K562 (cell line): ENCODE measurements at regions not wholly inside any gene's neighbourhood (a gene's known extent, or its start where the extent isn't known, plus 50 kb on each side); places are given as distances from the start of the nearest gene placed in this dataset.

Source experiments
- ATAC-seq: fragments of 200-7000 bp; cut with Tn5 transposase; 3 replicates; pipeline ENCODE4 v1.9.1; 2020; ENCODE audit warnings: moderate library complexity
- BruUV-seq: library from RNA; stranded (reverse); fragments of 400-500 nt; replicated peaks from 2 replicates; lab custom pipeline; 2021; lab: Mats Ljungman, UMichigan
- CTCF ChIA-PET: fragments of 300-600 bp; formaldehyde crosslinking; extraction: SDS; loops from one replicate; lab custom pipeline; 2021; ENCODE audit warnings: low intra/inter-chr PET ratio; lab: Yijun Ruan, JAX
- POLR2A ChIA-PET: fragments of 300-600, 350-650 bp; sonication (Branson Sonifier 250); formaldehyde crosslinking; extraction: SDS; loops from one replicate; lab custom pipeline; 2021; ENCODE audit warnings: antibody characterized with exemption, inconsistent platforms; lab: Yijun Ruan, JAX
- DNase-seq, 4 experiments: peaks; one replicate each; pipeline versions ENCODE4 v3.0.0 to v3.0.0-alpha.2; 2011 to 2018; ENCODE audit warnings: low spot score in 3 of 4, mixed read lengths in 3 of 4; ENCODE audit errors: extremely low read depth in 1 of 4
- FAIRE-seq: peaks from 2 replicates; lab custom pipeline; 2011; peaks lifted over from hg19 to GRCh38; lab: Jason Lieb, UNC
- H2AFZ ChIP-seq: 2 replicates; pipeline ENCODE4 v1.6.0; 2011; ENCODE audit warnings: low read depth, low read length, control low read depth, inconsistent platforms
- H3K27ac ChIP-seq: fragments of 200-600 bp; 3 replicates; pipeline ENCODE4 v1.8.0; 2011; ENCODE audit warnings: low read depth, mild to moderate bottlenecking, control low read depth, inconsistent platforms, low read length, moderate library complexity, mixed read lengths; ENCODE audit errors: extremely low read depth
- H3K27me3 ChIP-seq, 2 experiments: fragments of 300-600 bp in 1 of 2; 2 replicates in 1 of 2; 3 replicates in 1 of 2; pipeline versions ENCODE4 v1.6.0 to v1.8.0; 2011; ENCODE audit warnings: inconsistent platforms in 2 of 2, low read length in 2 of 2, mild to moderate bottlenecking in 1 of 2, mixed read lengths in 1 of 2, moderate library complexity in 1 of 2; ENCODE audit not compliant: control insufficient read depth in 2 of 2, insufficient read depth in 2 of 2
- H3K36me3 ChIP-seq: fragments of 300-600 bp; 3 replicates; pipeline ENCODE4 v1.8.0; 2011; ENCODE audit warnings: mild to moderate bottlenecking, low read length, inconsistent platforms; ENCODE audit not compliant: control insufficient read depth, insufficient read depth
- H3K4me1 ChIP-seq, 2 experiments: fragments of 200-600 bp in 1 of 2; replicated peaks in 1 of 2; 2 replicates in 1 of 2; 3 replicates in 1 of 2; pipeline versions ENCODE4 v1.5.1 to v1.8.0; 2011; ENCODE audit warnings: inconsistent platforms in 2 of 2, low read length in 2 of 2, mild to moderate bottlenecking in 1 of 2, mixed read lengths in 1 of 2, moderate library complexity in 1 of 2; ENCODE audit not compliant: control insufficient read depth in 2 of 2, insufficient read depth in 2 of 2
- H3K4me2 ChIP-seq: 2 replicates; pipeline ENCODE4 v1.6.1; 2011; ENCODE audit warnings: low read length, control low read depth, inconsistent platforms, mixed read lengths; ENCODE audit not compliant: insufficient read depth
- H3K4me3 ChIP-seq: fragments of 200-600 bp; sonication (generic), shearing (Covaris generic); 2 replicates; pipeline ENCODE4 v1.5.1; 2016; ENCODE audit warnings: control low read depth, inconsistent platforms
- H3K79me2 ChIP-seq: fragments of 200-600 bp; 3 replicates; pipeline ENCODE4 v1.8.0; 2011; ENCODE audit warnings: low read length, inconsistent platforms; ENCODE audit not compliant: control insufficient read depth, insufficient read depth
- H3K9ac ChIP-seq, 2 experiments: 2 replicates each; pipeline versions ENCODE4 v1.6.0 to v1.6.1; 2011; ENCODE audit warnings: low read depth in 2 of 2, low read length in 2 of 2, control low read depth in 1 of 2, inconsistent platforms in 1 of 2, mild to moderate bottlenecking in 1 of 2, mixed read lengths in 1 of 2; ENCODE audit not compliant: insufficient read depth in 1 of 2
- H3K9me1 ChIP-seq: one replicate; pipeline ENCODE4 v1.6.0; 2011; ENCODE audit warnings: inconsistent platforms, mild to moderate bottlenecking, low read length, moderate library complexity; ENCODE audit not compliant: control insufficient read depth, insufficient read depth
- H3K9me3 ChIP-seq: replicated peaks from 2 replicates; pipeline ENCODE4 v1.5.1; 2011; ENCODE audit warnings: low read depth, low read length, inconsistent platforms; ENCODE audit not compliant: control insufficient read depth, insufficient read depth
- H4K20me1 ChIP-seq: replicated peaks from 2 replicates; pipeline ENCODE4 v1.6.1; 2011; ENCODE audit warnings: low read length, inconsistent platforms, mixed read lengths; ENCODE audit not compliant: control insufficient read depth, insufficient read depth
- E2F1 ChIP-seq: sonication (generic); formaldehyde crosslinking; IDR thresholded peaks from 2 replicates; pipeline ENCODE4 v1.8.1; 2023; ENCODE audit warnings: mild to moderate bottlenecking, missing genetic modification reagents, moderate library complexity
- GABPB1 ChIP-seq: sonication (generic); formaldehyde crosslinking; IDR thresholded peaks from 2 replicates; pipeline ENCODE4 v1.8.0; 2022; ENCODE audit warnings: mild to moderate bottlenecking, missing genetic modification reagents
- GTF2A2 ChIP-seq: IDR thresholded peaks from 2 replicates; pipeline ENCODE4 v1.6.1; 2016; ENCODE audit warnings: mild to moderate bottlenecking, missing genetic modification characterization, missing compliant biosample characterization
- KLF10 ChIP-seq: fragments of 250-450 bp; sonication (Bioruptor Pico); IDR thresholded peaks from 2 replicates; pipeline ENCODE4 v1.6.1; 2021; ENCODE audit warnings: matching md5 sums
- MCM3 ChIP-seq: fragments of 450-650 bp; IDR thresholded peaks from 2 replicates; pipeline ENCODE4 v1.6.1; 2016
- SAFB2 ChIP-seq: fragments of 200-400 bp; formaldehyde crosslinking; IDR thresholded peaks from 2 replicates; pipeline ENCODE4 v1.6.1; 2018; ENCODE audit warnings: borderline replicate concordance, low read length, low read depth, moderate library complexity; ENCODE audit not compliant: severe bottlenecking
- TAL1 ChIP-seq: fragments of 450-650 bp; IDR thresholded peaks from 2 replicates; pipeline ENCODE4 v1.6.1; 2016; ENCODE audit warnings: mild to moderate bottlenecking
- THRAP3 ChIP-seq: fragments of 450-650 bp; IDR thresholded peaks from 2 replicates; pipeline ENCODE4 v1.6.1; 2016; ENCODE audit warnings: mild to moderate bottlenecking, inconsistent platforms, borderline replicate concordance
- YBX1 ChIP-seq: fragments of 450-650 bp; IDR thresholded peaks from 2 replicates; pipeline ENCODE4 v1.7.1; 2016; ENCODE audit warnings: mild to moderate bottlenecking
- WGBS: fragments of 100-300 bp; shearing (Covaris generic); methylation state at CpG from one replicate; pipeline ENCODE4 v1.1.6; 2016; ENCODE audit warnings: low coverage, mixed read lengths; ENCODE audit not compliant: insufficient coverage; ENCODE audit errors: missing lambda C conversion rate; 5-methylcytosine and 5-hydroxymethylcytosine counted together
- in situ Hi-C: fragments of 300-500 bp; cut with MboI; formaldehyde crosslinking; loops from 4 replicates; pipeline ENCODE4 v1.15.0; 2018; ENCODE audit warnings: inconsistent platforms, mixed read lengths
- intact Hi-C: fragments of 100-400 bp; cut with micrococcal nuclease; formaldehyde crosslinking; loops from 2 replicates; pipeline ENCODE4 v1.14.2; 2022
- TF ChIP-seq, protein P1 (sequence below), 2 experiments: fragments of 450-650 bp; IDR thresholded peaks; 2 replicates each; pipeline ENCODE4 v1.6.1; 2016; ENCODE audit warnings: mild to moderate bottlenecking in 2 of 2, borderline replicate concordance in 1 of 2, low read depth in 1 of 2, moderate library complexity in 1 of 2
- TF ChIP-seq, protein P2 (sequence below): sonication (generic); formaldehyde crosslinking; IDR thresholded peaks from 2 replicates; pipeline ENCODE4 v1.9.0; 2022; ENCODE audit warnings: mild to moderate bottlenecking, missing genetic modification reagents

- no peaks in the 10 kb centered on the region for H3K79me2 ChIP-seq
- in situ Hi-C loops (no loop called here), intact Hi-C loops (no loop called here)
- no peaks in the 10 kb centered on the region for H4K20me1 ChIP-seq
- no peak overlapping the region for H3K4me2 ChIP-seq
- WGBS = 1% methylated on average over 5 of the region's 5 CpGs
- H3K4me1 ChIP-seq = no peaks in the 10 kb centered on the region
- H3K36me3 ChIP-seq = no peaks in the 10 kb centered on the region
- no peaks in the 10 kb centered on the region for H3K27me3 ChIP-seq
- no peak overlapping the region for H3K4me3 ChIP-seq
- POLR2A ChIA-PET = no interaction called here
- ATAC-seq (no peak), FAIRE-seq (no peak), DNase-seq (no peak)
- no peak overlapping the region for H3K27ac ChIP-seq
- CTCF ChIA-PET = no interaction called here
- H3K9me3 ChIP-seq = no peaks in the 10 kb centered on the region
- no peaks in the 10 kb centered on the region for H3K9me1 ChIP-seq
- no peak overlapping the region for H2AFZ ChIP-seq
- H3K9ac ChIP-seq = no peak overlapping the region
- no TSS peak for BruUV-seq
- TF ChIP-seq GTF2A2 (tag) (no peak), TAL1 (no peak), E2F1 (CRISPR knock-in tag) (no peak), THRAP3 (no peak), SAFB2 (no peak), KLF10 (CRISPR knock-in tag) (no peak), MCM3 (no peak), GABPB1 (CRISPR knock-in tag) (no peak), YBX1 (no peak)
- TF ChIP-seq, protein P1, sequence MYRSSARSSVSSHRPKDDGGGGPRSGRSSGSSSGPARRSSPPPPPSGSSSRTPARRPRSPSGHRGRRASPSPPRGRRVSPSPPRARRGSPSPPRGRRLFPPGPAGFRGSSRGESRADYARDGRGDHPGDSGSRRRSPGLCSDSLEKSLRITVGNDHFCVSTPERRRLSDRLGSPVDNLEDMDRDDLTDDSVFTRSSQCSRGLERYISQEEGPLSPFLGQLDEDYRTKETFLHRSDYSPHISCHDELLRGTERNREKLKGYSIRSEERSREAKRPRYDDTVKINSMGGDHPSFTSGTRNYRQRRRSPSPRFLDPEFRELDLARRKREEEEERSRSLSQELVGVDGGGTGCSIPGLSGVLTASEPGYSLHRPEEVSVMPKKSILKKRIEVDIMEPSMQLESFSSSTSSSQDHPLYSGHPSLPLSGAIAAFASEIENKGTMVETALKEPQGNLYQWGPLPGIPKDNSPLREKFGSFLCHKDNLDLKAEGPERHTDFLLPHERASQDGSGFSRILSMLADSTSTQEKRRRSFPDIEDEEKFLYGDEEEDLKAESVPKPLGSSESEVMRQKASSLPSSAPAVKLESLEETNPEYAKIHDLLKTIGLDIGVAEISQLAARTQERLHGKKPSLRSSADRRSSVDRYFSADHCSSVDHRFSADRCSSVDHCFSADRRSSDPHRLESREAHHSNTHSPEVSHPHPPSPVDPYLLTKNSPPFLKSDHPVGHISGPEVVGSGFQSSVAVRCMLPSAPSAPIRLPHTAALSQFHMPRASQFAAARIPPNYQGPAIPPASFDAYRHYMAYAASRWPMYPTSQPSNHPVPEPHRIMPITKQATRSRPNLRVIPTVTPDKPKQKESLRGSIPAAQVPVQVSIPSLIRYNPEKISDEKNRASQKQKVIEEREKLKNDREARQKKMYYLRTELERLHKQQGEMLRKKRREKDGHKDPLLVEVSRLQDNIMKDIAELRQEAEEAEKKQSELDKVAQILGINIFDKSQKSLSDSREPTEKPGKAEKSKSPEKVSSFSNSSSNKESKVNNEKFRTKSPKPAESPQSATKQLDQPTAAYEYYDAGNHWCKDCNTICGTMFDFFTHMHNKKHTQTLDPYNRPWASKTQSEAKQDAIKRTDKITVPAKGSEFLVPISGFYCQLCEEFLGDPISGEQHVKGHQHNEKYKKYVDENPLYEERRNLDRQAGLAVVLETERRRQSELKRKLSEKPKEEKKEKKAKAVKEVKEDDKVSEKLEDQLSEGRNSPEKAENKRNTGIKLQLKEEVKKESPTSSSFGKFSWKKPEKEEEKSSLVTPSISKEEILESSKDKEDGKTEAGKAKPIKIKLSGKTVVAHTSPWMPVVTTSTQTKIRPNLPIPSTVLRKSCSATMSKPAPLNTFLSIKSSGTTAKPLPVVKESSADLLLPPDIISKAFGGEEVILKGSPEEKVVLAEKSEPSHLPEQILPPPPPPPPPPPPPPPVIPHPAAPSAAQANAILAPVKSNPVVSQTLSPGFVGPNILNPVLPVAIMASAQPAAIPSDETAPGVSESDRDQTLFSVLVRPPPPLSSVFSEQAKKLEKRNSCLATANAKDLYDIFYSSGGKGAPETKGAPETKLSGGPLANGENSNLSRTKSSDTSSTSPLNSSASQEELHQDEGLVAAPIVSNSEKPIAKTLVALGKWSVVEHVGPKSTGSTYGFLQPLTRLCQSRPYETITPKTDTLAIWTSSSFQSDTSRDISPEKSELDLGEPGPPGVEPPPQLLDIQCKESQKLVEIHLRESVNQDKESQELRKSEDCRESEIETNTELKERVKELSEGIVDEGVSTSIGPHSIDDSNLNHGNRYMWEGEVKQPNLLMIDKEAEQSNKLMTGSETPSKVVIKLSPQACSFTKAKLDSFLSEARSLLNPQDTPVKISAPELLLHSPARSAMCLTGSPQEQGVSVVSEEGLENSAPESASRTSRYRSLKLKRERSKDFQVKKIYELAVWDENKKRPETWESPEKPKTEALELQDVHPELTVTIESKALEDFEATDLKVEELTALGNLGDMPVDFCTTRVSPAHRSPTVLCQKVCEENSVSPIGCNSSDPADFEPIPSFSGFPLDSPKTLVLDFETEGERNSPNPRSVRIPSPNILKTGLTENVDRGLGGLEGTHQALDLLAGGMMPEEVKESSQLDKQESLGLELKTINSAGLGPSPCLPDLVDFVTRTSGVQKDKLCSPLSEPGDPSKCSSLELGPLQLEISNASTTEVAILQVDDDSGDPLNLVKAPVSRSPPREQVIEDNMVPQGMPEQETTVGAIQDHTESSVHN (IDR thresholded peaks at IDR 0.05; ENCODE audit: borderline replicate concordance in 1 of 2, low read depth in 1 of 2) = no peak
- TF ChIP-seq, protein P2, sequence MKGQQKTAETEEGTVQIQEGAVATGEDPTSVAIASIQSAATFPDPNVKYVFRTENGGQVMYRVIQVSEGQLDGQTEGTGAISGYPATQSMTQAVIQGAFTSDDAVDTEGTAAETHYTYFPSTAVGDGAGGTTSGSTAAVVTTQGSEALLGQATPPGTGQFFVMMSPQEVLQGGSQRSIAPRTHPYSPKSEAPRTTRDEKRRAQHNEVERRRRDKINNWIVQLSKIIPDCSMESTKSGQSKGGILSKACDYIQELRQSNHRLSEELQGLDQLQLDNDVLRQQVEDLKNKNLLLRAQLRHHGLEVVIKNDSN (CRISPR knock-in tag) = no peak
Measured at GRCh38 chr15:46879032-46879770, 838.1 kb upstream of the SEMA6D start.
